BE2C (cell line): ENCODE measurements at regions not wholly inside any gene's neighbourhood (a gene's known extent, or its start where the extent isn't known, plus 50 kb on each side); places are given as distances from the start of the nearest gene placed in this dataset.

Experiments
- DNase-seq: peaks from one replicate; pipeline ENCODE4 v3.0.0-alpha.2; 2020
- H3K27me3 ChIP-seq: fragments of 250-450 bp; sonication (Bioruptor Pico); 2 replicates; pipeline ENCODE4 v1.5.1; 2020; ENCODE audit warnings: mild to moderate bottlenecking
- H3K36me3 ChIP-seq: fragments of 250-450 bp; sonication (Bioruptor Pico); 2 replicates; pipeline ENCODE4 v1.5.1; 2020; ENCODE audit warnings: mild to moderate bottlenecking
- H3K4me1 ChIP-seq: fragments of 250-450 bp; sonication (Bioruptor Pico); 2 replicates; pipeline ENCODE4 v1.5.1; 2020
- H3K4me3 ChIP-seq: 2 replicates; pipeline ENCODE4 v1.5.1; 2011; ENCODE audit warnings: low read depth, low read length
- H3K9me3 ChIP-seq: fragments of 250-450 bp; sonication (Bioruptor Pico); 2 replicates; pipeline ENCODE4 v1.5.1; 2020
- CTCF ChIP-seq: IDR thresholded peaks from 2 replicates; pipeline ENCODE4 v1.5.1; 2012; ENCODE audit warnings: mild to moderate bottlenecking, low read depth, low read length

- H3K36me3 ChIP-seq, result no peaks in the 10 kb centered on the region
- H3K4me1 ChIP-seq, result no peaks in the 10 kb centered on the region
- no peaks in the 10 kb centered on the region; the same call in 1 of the 2 replicates for H3K27me3 ChIP-seq
- no peak overlapping the region for H3K4me3 ChIP-seq
- H3K9me3 ChIP-seq, result no peaks in the 10 kb centered on the region
- no peak for DNase-seq
- no peak for TF ChIP-seq CTCF
Observed at GRCh38 chr5:98605426-98605825, 168.0 kb upstream of the RGMB start.

DNA sequence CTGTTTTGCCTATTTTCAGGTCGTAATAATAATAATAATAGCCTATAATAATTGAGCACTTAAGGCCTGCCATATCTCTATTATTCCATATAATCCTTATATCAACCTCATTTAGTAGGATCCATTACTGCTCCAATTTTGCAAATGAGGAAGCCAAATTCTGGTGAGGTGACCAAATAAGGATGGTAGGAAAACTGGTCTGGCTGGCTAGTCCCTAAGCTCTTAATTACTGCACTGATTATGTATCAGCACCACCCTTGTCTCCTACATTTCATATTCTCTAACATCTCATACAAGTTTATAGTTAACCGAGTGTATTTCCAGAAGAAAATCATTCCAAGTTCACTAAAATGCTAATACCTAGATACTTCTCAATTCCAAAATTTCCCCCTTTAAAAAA lies 166.5 kb upstream of the RGMB start:
- TF ChIP-seq CTCF, result no peak
- Histone ChIP-seq H3K4me3 (no peak overlapping the region), H3K4me1 (no peaks in the 10 kb centered on the region), H3K36me3 (no peaks in the 10 kb centered on the region), H3K9me3 (no peaks in the 10 kb centered on the region), H3K27me3 (no peaks in the 10 kb centered on the region; the same call in 1 of the 2 replicates)
- DNase-seq, result no peak

DNA sequence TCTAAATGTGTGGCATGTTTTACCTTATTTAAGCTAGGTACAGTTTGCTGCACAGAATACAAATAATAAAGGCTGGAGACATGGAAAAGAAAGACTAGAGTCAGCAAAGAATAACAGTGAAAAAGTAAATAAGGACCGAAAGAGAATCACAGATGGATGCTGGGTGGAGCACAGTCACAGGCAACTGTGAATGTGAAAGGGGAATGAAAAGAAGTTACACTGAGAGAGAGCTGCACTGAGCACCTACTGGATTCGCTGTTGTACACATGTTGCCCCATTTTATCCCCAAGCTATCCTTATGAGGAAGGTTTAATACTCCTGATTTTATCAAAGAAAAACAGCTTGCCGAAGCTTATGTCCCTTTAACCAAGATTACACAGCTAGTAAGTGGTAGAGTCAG lies 165.4 kb upstream of the RGMB start:
- Histone ChIP-seq H3K27me3 (no peaks in the 10 kb centered on the region; the same call in 1 of the 2 replicates), H3K4me1 (no peaks in the 10 kb centered on the region), H3K36me3 (no peaks in the 10 kb centered on the region), H3K4me3 (no peak overlapping the region), H3K9me3 (no peaks in the 10 kb centered on the region)
- no peak for TF ChIP-seq CTCF
- DNase-seq, result no peak

- Histone ChIP-seq H3K4me3 (no peak overlapping the region), H3K27me3 (no peaks in the 10 kb centered on the region; the same call in 1 of the 2 replicates), H3K4me1 (no peaks in the 10 kb centered on the region), H3K9me3 (no peaks in the 10 kb centered on the region), H3K36me3 (no peaks in the 10 kb centered on the region)
- no peak for TF ChIP-seq CTCF
- no peak for DNase-seq
Observed at GRCh38 chr5:98614341-98614740, 159.1 kb upstream of the RGMB start.

GRCh38 chr5:98621821-98622220 lies 151.6 kb upstream of the RGMB start:
- Histone ChIP-seq H3K9me3 (no peaks in the 10 kb centered on the region), H3K36me3 (no peaks in the 10 kb centered on the region), H3K4me1 (no peaks in the 10 kb centered on the region), H3K4me3 (no peak overlapping the region), H3K27me3 (no peaks in the 10 kb centered on the region)
- TF ChIP-seq CTCF, result no peak
- DNase-seq, result no peak

DNA sequence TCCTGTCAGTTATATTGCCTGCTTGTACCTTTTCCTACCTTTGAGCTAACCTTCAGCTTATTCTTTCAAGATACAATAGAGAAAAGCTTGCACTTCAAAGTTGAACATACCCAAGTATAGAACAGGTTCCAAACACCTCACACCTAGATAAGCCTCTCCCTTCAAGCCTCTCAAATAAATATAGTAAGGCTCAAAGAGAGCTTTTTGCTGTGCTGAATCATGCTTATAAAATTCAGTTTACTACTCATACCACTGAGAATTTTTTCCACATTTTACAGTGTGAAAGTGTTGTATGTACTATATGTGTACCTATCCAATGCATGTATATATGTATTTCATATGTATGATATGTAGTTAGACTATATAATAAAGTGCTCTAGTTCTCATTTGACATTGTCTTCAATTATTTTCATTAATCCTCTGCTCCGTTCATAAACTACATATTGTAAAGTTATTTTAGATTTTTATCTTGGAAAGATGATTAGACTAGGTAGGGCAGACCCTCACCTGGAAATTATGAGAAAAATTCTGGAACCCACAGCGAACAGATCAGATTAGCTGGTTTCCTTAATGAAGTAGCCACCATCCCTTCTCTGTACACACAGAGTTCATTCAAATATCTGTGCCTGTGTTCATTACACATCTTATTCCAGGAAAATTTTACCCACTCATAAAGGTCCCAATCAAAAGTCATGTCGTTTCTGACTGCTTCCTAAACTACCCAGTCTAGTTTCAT lies 149.2 kb upstream of the RGMB start:
- no peaks in the 10 kb centered on the region for H3K4me1 ChIP-seq
- TF ChIP-seq CTCF, result no peak
- no peak for DNase-seq
- no peak overlapping the region for H3K4me3 ChIP-seq
- H3K27me3 ChIP-seq, result no peaks in the 10 kb centered on the region
- H3K36me3 ChIP-seq, result no peaks in the 10 kb centered on the region
- no peaks in the 10 kb centered on the region for H3K9me3 ChIP-seq
